HEK293 (cell line): ENCODE measurements at regions not wholly inside any gene's neighbourhood (a gene's known extent, or its start where the extent isn't known, plus 50 kb on each side); places are given as distances from the start of the nearest gene placed in this dataset.

Source experiments
- CTCF ChIA-PET: fragments of 350-600 bp; formaldehyde crosslinking; extraction: SDS; loops from one replicate; lab custom pipeline; 2021; ENCODE audit warnings: antibody characterized with exemption; lab: Yijun Ruan, JAX
- POLR2A ChIA-PET: fragments of 300-600 bp; formaldehyde crosslinking; extraction: SDS; loops from one replicate; lab custom pipeline; 2020; ENCODE audit warnings: antibody characterized with exemption, inconsistent platforms; lab: Yijun Ruan, JAX
- H3K27ac ChIP-seq: fragments of 200-500 bp; sonication (Bioruptor generic); 2 replicates; pipeline ENCODE4 v1.5.1; 2014; ENCODE audit warnings: low read depth, low read length, control low read depth, inconsistent platforms; ENCODE audit errors: extremely low read depth
- H3K36me3 ChIP-seq, 2 experiments: fragments of 200-500 bp in 1 of 2; sonication (Bioruptor generic) in 1 of 2; 1 replicate in 1 of 2; 2 replicates in 1 of 2; pipeline ENCODE4 v1.5.1; 2014 to 2017; ENCODE audit warnings: inconsistent platforms in 2 of 2, low read length in 2 of 2; ENCODE audit not compliant: control insufficient read depth in 2 of 2, insufficient read depth in 1 of 2
- H3K4me1 ChIP-seq: fragments of 200-500 bp; sonication (Bioruptor generic); 2 replicates; pipeline ENCODE4 v1.5.1; 2014; ENCODE audit warnings: mild to moderate bottlenecking, low read length, inconsistent platforms; ENCODE audit not compliant: control insufficient read depth, insufficient read depth
- H3K4me3 ChIP-seq: 2 replicates; pipeline ENCODE4 v1.5.1; 2011; ENCODE audit warnings: low read depth, mild to moderate bottlenecking, control low read depth, low read length, moderate library complexity
- H3K9me3 ChIP-seq: fragments of 200-500 bp; sonication (Bioruptor generic); 2 replicates; pipeline ENCODE4 v1.5.1; 2014; ENCODE audit warnings: low read depth, low read length, inconsistent platforms; ENCODE audit not compliant: control insufficient read depth, insufficient read depth
- IKZF3 ChIP-seq: fragments of 450-650 bp; IDR thresholded peaks from 2 replicates; pipeline ENCODE4 v1.5.0; 2018; ENCODE audit warnings: missing biosample characterization, mild to moderate bottlenecking, missing genetic modification characterization, moderate library complexity
- KLF10 ChIP-seq: fragments of 450-650 bp; IDR thresholded peaks from 2 replicates; pipeline ENCODE4 v1.5.1; 2018; ENCODE audit warnings: missing biosample characterization, mild to moderate bottlenecking, missing genetic modification characterization
- REPIN1 ChIP-seq: fragments of 450-650 bp; formaldehyde crosslinking; IDR thresholded peaks from 2 replicates; pipeline ENCODE4 v1.5.1; 2017; ENCODE audit warnings: missing biosample characterization, missing genetic modification characterization, low read depth
- SETDB1 ChIP-seq: IDR thresholded peaks from one replicate; pipeline ENCODE4 v1.6.1; 2017; ENCODE audit warnings: mild to moderate bottlenecking, low read length, moderate library complexity, mixed read lengths; ENCODE audit not compliant: insufficient read length
- YY2 ChIP-seq: fragments of 450-650 bp; formaldehyde crosslinking; IDR thresholded peaks from 2 replicates; pipeline ENCODE4 v1.5.1; 2016; ENCODE audit warnings: missing biosample characterization, missing genetic modification characterization
- ZFP3 ChIP-seq: fragments of 450-650 bp; formaldehyde crosslinking; IDR thresholded peaks from 2 replicates; pipeline ENCODE4 v1.5.1; 2016; ENCODE audit warnings: low read depth, missing biosample characterization, missing genetic modification characterization
- ZFP37 ChIP-seq: fragments of 450-650 bp; formaldehyde crosslinking; IDR thresholded peaks from 2 replicates; pipeline ENCODE4 v1.5.1; 2016; ENCODE audit warnings: missing biosample characterization, missing genetic modification characterization
- ZNF133 ChIP-seq: fragments of 450-650 bp; formaldehyde crosslinking; IDR thresholded peaks from 2 replicates; pipeline ENCODE4 v1.5.1; 2016; ENCODE audit warnings: missing biosample characterization, missing genetic modification characterization
- ZNF138 ChIP-seq: fragments of 450-650 bp; formaldehyde crosslinking; IDR thresholded peaks from 2 replicates; pipeline ENCODE4 v1.5.1; 2016; ENCODE audit warnings: missing biosample characterization, missing genetic modification characterization, borderline replicate concordance
- ZNF19 ChIP-seq: fragments of 450-650 bp; formaldehyde crosslinking; IDR thresholded peaks from 2 replicates; pipeline ENCODE4; 2016; ENCODE audit warnings: missing biosample characterization, missing genetic modification characterization, low read depth
- ZNF214 ChIP-seq: fragments of 450-650 bp; formaldehyde crosslinking; IDR thresholded peaks from 2 replicates; pipeline ENCODE4 v1.5.1; 2017; ENCODE audit warnings: missing biosample characterization, mild to moderate bottlenecking, missing genetic modification characterization, borderline replicate concordance
- ZNF239 ChIP-seq: fragments of 450-650 bp; formaldehyde crosslinking; IDR thresholded peaks from 2 replicates; pipeline ENCODE4 v1.5.1; 2016; ENCODE audit warnings: missing biosample characterization, missing genetic modification characterization
- ZNF335 ChIP-seq: fragments of 450-650 bp; formaldehyde crosslinking; conservative IDR thresholded peaks from 2 replicates; pipeline ENCODE4 v1.5.1; 2016; ENCODE audit warnings: missing biosample characterization, missing genetic modification characterization
- ZNF366 ChIP-seq: fragments of 450-650 bp; formaldehyde crosslinking; conservative IDR thresholded peaks from 2 replicates; pipeline ENCODE4 v1.5.1; 2016; ENCODE audit warnings: missing biosample characterization, missing genetic modification characterization
- ZNF433 ChIP-seq: fragments of 450-650 bp; formaldehyde crosslinking; IDR thresholded peaks from 2 replicates; pipeline ENCODE4 v1.5.1; 2016; ENCODE audit warnings: missing biosample characterization, missing genetic modification characterization, low read depth
- ZNF449 ChIP-seq: fragments of 450-650 bp; formaldehyde crosslinking; IDR thresholded peaks from 2 replicates; pipeline ENCODE4 v1.5.1; 2017; ENCODE audit warnings: missing biosample characterization, mild to moderate bottlenecking, missing genetic modification characterization, moderate library complexity
- ZNF501 ChIP-seq: fragments of 450-650 bp; formaldehyde crosslinking; IDR thresholded peaks from 2 replicates; pipeline ENCODE4 v1.5.1; 2016; ENCODE audit warnings: missing biosample characterization, missing genetic modification characterization
- ZNF549 ChIP-seq: fragments of 450-650 bp; IDR thresholded peaks from 2 replicates; pipeline ENCODE4 v1.5.1; 2018; ENCODE audit warnings: missing biosample characterization, missing genetic modification characterization, mild to moderate bottlenecking, inconsistent platforms, moderate library complexity
- ZNF555 ChIP-seq: fragments of 450-650 bp; formaldehyde crosslinking; conservative IDR thresholded peaks from 2 replicates; pipeline ENCODE4 v1.5.1; 2017; ENCODE audit warnings: missing biosample characterization, mild to moderate bottlenecking, missing genetic modification characterization, inconsistent platforms
- ZNF585B ChIP-seq: fragments of 450-650 bp; formaldehyde crosslinking; IDR thresholded peaks from 2 replicates; pipeline ENCODE4 v1.5.1; 2016; ENCODE audit warnings: missing biosample characterization, missing genetic modification characterization
- ZNF624 ChIP-seq: fragments of 450-650 bp; formaldehyde crosslinking; IDR thresholded peaks from 2 replicates; pipeline ENCODE4 v1.5.1; 2017; ENCODE audit warnings: missing biosample characterization, missing genetic modification characterization
- ZNF629 ChIP-seq: fragments of 450-650 bp; formaldehyde crosslinking; IDR thresholded peaks from 2 replicates; pipeline ENCODE4 v1.5.1; 2017; ENCODE audit warnings: missing biosample characterization, missing genetic modification characterization
- ZNF664 ChIP-seq: fragments of 450-650 bp; formaldehyde crosslinking; IDR thresholded peaks from 2 replicates; pipeline ENCODE4 v1.5.1; 2016; ENCODE audit warnings: missing biosample characterization, missing genetic modification characterization
- ZNF707 ChIP-seq: fragments of 450-650 bp; formaldehyde crosslinking; IDR thresholded peaks from 2 replicates; pipeline ENCODE4 v1.5.1; 2016; ENCODE audit warnings: missing biosample characterization, missing genetic modification characterization
- ZNF76 ChIP-seq: fragments of 450-650 bp; formaldehyde crosslinking; IDR thresholded peaks from 2 replicates; pipeline ENCODE4; 2016; ENCODE audit warnings: low read depth, missing biosample characterization, missing genetic modification characterization, borderline replicate concordance
- ZSCAN16 ChIP-seq: fragments of 450-650 bp; formaldehyde crosslinking; IDR thresholded peaks from 2 replicates; pipeline ENCODE4 v1.5.1; 2016; ENCODE audit warnings: missing biosample characterization, missing genetic modification characterization
- ZSCAN30 ChIP-seq: fragments of 450-650 bp; IDR thresholded peaks from 2 replicates; pipeline ENCODE4 v1.5.1; 2018; ENCODE audit warnings: missing biosample characterization, mild to moderate bottlenecking, missing genetic modification characterization, moderate library complexity
- ZSCAN4 ChIP-seq: fragments of 450-650 bp; formaldehyde crosslinking; IDR thresholded peaks from 2 replicates; pipeline ENCODE4 v1.5.1; 2017; ENCODE audit warnings: missing biosample characterization, missing genetic modification characterization
- ZXDB ChIP-seq: fragments of 450-650 bp; formaldehyde crosslinking; IDR thresholded peaks from 2 replicates; pipeline ENCODE4 v1.5.1; 2016; ENCODE audit warnings: missing biosample characterization, missing genetic modification characterization
- TF ChIP-seq, protein P1 (sequence below): fragments of 450-650 bp; formaldehyde crosslinking; IDR thresholded peaks from 2 replicates; pipeline ENCODE4 v1.5.1; 2016; ENCODE audit warnings: missing biosample characterization, missing genetic modification characterization
- TF ChIP-seq, protein P2 (sequence below): IDR thresholded peaks from 2 replicates; pipeline ENCODE4 v1.6.1; 2011; ENCODE audit warnings: mild to moderate bottlenecking, low read depth, low read length, borderline replicate concordance

- POLR2A ChIA-PET, result no interaction called here
- Histone ChIP-seq H3K4me1 (no peaks in the 10 kb centered on the region), H3K4me3 (no peak overlapping the region), H3K9me3 (no peaks in the 10 kb centered on the region), H3K27ac (no peak overlapping the region), H3K36me3 (no peaks in the 10 kb centered on the region)
- TF ChIP-seq, protein P1, sequence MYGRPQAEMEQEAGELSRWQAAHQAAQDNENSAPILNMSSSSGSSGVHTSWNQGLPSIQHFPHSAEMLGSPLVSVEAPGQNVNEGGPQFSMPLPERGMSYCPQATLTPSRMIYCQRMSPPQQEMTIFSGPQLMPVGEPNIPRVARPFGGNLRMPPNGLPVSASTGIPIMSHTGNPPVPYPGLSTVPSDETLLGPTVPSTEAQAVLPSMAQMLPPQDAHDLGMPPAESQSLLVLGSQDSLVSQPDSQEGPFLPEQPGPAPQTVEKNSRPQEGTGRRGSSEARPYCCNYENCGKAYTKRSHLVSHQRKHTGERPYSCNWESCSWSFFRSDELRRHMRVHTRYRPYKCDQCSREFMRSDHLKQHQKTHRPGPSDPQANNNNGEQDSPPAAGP (tag by site-specific recombination), result no peak
- TF ChIP-seq ZNF629, result no peak
- TF ChIP-seq ZNF76 (tag by site-specific recombination), result no peak
- CTCF ChIA-PET, result no interaction called here
These were observed 52.5 kb upstream of the SALL3 start for GRCh38 chr18:78927156-78927555.

DNA sequence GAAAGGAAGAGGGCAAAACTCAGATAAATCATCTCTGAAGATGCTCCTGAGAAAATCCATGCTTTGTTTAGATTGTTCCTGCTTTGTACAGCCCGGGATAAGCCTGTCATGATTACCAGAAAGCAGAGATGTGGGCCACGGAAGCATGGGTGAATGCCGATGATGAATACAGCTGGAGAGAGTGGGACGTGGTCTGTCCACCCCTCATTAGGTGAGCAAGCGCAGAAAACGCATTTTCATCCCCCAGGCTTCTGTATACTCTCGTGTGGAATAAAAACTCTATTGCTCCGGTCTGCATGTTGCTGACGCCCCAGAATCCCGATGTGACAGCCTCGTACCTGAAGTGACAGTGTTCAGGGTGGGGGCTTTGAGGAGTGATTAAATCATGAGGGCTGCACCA lies 52.0 kb upstream of the SALL3 start:
- Histone ChIP-seq H3K4me1 (no peaks in the 10 kb centered on the region), H3K4me3 (no peak overlapping the region)
- TF ChIP-seq SETDB1 (no peak), ZNF624 (tag by site-specific recombination) (no peak), ZNF335 (tag by site-specific recombination) (no peak), ZNF585B (tag by site-specific recombination) (no peak), KLF10 (tag by site-specific recombination) (no peak), ZNF366 (tag by site-specific recombination) (no peak), ZSCAN4 (tag by site-specific recombination) (no peak), ZXDB (tag by site-specific recombination) (no peak), ZNF239 (no peak), ZNF501 (tag by site-specific recombination) (no peak), REPIN1 (no peak), ZFP37 (no peak), ZNF214 (tag by site-specific recombination) (no peak), ZNF138 (tag by site-specific recombination) (no peak), ZNF555 (no peak), ZNF664 (tag by site-specific recombination) (no peak), ZNF549 (tag by site-specific recombination) (no peak)
- TF ChIP-seq, all 188 proteins: peak for 0
- Histone ChIP-seq H3K27ac (no peak overlapping the region), H3K9me3 (no peaks in the 10 kb centered on the region), H3K36me3 (no peaks in the 10 kb centered on the region)
- CTCF ChIA-PET, result no interaction called here
- POLR2A ChIA-PET, result no interaction called here

DNA sequence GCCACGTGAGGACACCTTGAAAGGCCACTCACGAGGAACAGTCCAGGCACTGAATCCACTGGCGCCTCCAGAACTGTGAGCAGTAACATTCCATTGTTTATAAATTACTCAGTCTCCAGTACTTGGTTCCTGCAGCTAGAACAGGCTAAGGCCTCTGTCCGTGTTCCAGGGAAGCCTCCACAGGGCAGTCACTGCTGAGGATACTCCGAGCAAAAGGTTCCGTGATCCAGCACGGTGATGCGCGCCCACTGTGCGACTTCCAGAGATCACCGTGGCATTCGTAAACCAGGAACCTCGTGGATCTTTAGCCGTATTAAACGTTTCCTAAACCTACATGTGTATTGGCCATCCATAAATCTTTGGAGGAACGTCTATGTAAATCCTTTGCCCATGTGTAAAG lies 51.5 kb upstream of the SALL3 start:
- H3K36me3 ChIP-seq, result no peaks in the 10 kb centered on the region
- no peaks in the 10 kb centered on the region for H3K4me1 ChIP-seq
- H3K9me3 ChIP-seq, result no peaks in the 10 kb centered on the region
- no peak overlapping the region for H3K4me3 ChIP-seq
- CTCF ChIA-PET, result no interaction called here
- POLR2A ChIA-PET, result no interaction called here
- no peak overlapping the region for H3K27ac ChIP-seq
- no peak for TF ChIP-seq ZFP3 (tag by site-specific recombination)
- TF ChIP-seq ZNF133, result no peak
- no peak for TF ChIP-seq ZSCAN30 (tag by site-specific recombination)
- TF ChIP-seq ZSCAN16, result no peak
- TF ChIP-seq YY2 (tag by site-specific recombination), result no peak
- no peak for TF ChIP-seq ZNF433 (tag by site-specific recombination)
- no peak for TF ChIP-seq ZNF707
- TF ChIP-seq IKZF3, result no peak
- no peak for TF ChIP-seq ZNF19 (tag by site-specific recombination)
- no peak for TF ChIP-seq ZNF449
- TF ChIP-seq, protein P2, sequence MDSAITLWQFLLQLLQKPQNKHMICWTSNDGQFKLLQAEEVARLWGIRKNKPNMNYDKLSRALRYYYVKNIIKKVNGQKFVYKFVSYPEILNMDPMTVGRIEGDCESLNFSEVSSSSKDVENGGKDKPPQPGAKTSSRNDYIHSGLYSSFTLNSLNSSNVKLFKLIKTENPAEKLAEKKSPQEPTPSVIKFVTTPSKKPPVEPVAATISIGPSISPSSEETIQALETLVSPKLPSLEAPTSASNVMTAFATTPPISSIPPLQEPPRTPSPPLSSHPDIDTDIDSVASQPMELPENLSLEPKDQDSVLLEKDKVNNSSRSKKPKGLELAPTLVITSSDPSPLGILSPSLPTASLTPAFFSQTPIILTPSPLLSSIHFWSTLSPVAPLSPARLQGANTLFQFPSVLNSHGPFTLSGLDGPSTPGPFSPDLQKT, result no peak
